WTC11 (cell line): ENCODE measurements at regions not wholly inside any gene's neighbourhood (a gene's known extent, or its start where the extent isn't known, plus 50 kb on each side); places are given as distances from the start of the nearest gene placed in this dataset.

Source experiments
- ATAC-seq: fragments of 200-7000 bp; cut with Tn5 transposase; 2 replicates; pipeline ENCODE4 v1.10.0; 2021; ENCODE audit warnings: mild to moderate bottlenecking, moderate library complexity
- CTCF ChIA-PET: fragments of 300-600 bp; sonication (Branson Sonifier 250); formaldehyde crosslinking; loops from one replicate; lab custom pipeline; 2021; ENCODE audit warnings: antibody characterized with exemption; lab: Charles Lee
- POLR2A ChIA-PET: fragments of 350-600 bp; sonication (Branson Sonifier 250); formaldehyde crosslinking; loops from one replicate; lab custom pipeline; 2021; ENCODE audit warnings: antibody characterized with exemption; lab: Charles Lee
- DNase-seq: peaks from one replicate; pipeline ENCODE4 v3.0.0; 2021; ENCODE audit warnings: low spot score
- H3K27ac Mint-ChIP-seq: 2 replicates; pipeline ENCODE4 v1.8.0; 2021; ENCODE audit warnings: mixed read lengths
- H3K27me3 Mint-ChIP-seq: 2 replicates; pipeline ENCODE4 v1.8.0; 2021; ENCODE audit warnings: low read depth, mild to moderate bottlenecking, moderate library complexity, mixed read lengths
- H3K36me3 Mint-ChIP-seq: 2 replicates; pipeline ENCODE4 v1.8.0; 2021; ENCODE audit warnings: mixed read lengths
- H3K4me1 Mint-ChIP-seq: 2 replicates; pipeline ENCODE4 v1.8.0; 2022; ENCODE audit warnings: mixed read lengths
- H3K4me3 Mint-ChIP-seq: 2 replicates; pipeline ENCODE4 v1.8.0; 2021; ENCODE audit warnings: mild to moderate bottlenecking, moderate library complexity, mixed read lengths
- H3K9me3 Mint-ChIP-seq: 2 replicates; pipeline ENCODE4 v1.8.0; 2021; ENCODE audit warnings: mixed read lengths
- ATF2 ChIP-seq: sonication (generic); formaldehyde crosslinking; IDR thresholded peaks from 2 replicates; pipeline ENCODE4 v1.8.1; 2022; ENCODE audit warnings: low read depth, missing genetic modification reagents, borderline replicate concordance
- ELF4 ChIP-seq: sonication (generic); formaldehyde crosslinking; IDR thresholded peaks from 2 replicates; pipeline ENCODE4 v1.8.1; 2022; ENCODE audit warnings: low read depth, mild to moderate bottlenecking, moderate library complexity, missing genetic modification reagents
- ERG ChIP-seq: fragments of 250-450 bp; sonication (Bioruptor Pico); IDR thresholded peaks from 2 replicates; pipeline ENCODE4 v1.8.0; 2021; ENCODE audit warnings: mild to moderate bottlenecking
- ESRRA ChIP-seq: sonication (generic); formaldehyde crosslinking; IDR thresholded peaks from 2 replicates; pipeline ENCODE4 v1.8.1; 2022; ENCODE audit warnings: mild to moderate bottlenecking, missing genetic modification reagents, borderline replicate concordance
- FOXP4 ChIP-seq: sonication (generic); formaldehyde crosslinking; IDR thresholded peaks from 2 replicates; pipeline ENCODE4 v1.8.0; 2022; ENCODE audit warnings: mild to moderate bottlenecking, missing genetic modification reagents
- NR3C1 ChIP-seq: sonication (generic); formaldehyde crosslinking; conservative IDR thresholded peaks from 2 replicates; pipeline ENCODE4 v1.8.1; 2023; ENCODE audit warnings: low read depth, mild to moderate bottlenecking, missing genetic modification reagents
- PRDM15 ChIP-seq: sonication (generic); formaldehyde crosslinking; IDR thresholded peaks from 2 replicates; pipeline ENCODE4 v1.8.0; 2022; ENCODE audit warnings: missing genetic modification reagents
- PREB ChIP-seq: sonication (generic); formaldehyde crosslinking; IDR thresholded peaks from 2 replicates; pipeline ENCODE4 v1.8.1; 2022; ENCODE audit warnings: mild to moderate bottlenecking, missing genetic modification reagents, moderate library complexity, borderline replicate concordance
- TEAD4 ChIP-seq: sonication (generic); formaldehyde crosslinking; IDR thresholded peaks from 2 replicates; pipeline ENCODE4 v1.8.0; 2022; ENCODE audit warnings: mild to moderate bottlenecking, missing genetic modification reagents

- POLR2A ChIA-PET: no interaction called here
- ATAC-seq: no peak
Measured at GRCh38 chrX:150258176-150258425, 105.0 kb upstream of the MAMLD1 start.

More at GRCh38 chrX:150258176-150258425, 105.0 kb upstream of the MAMLD1 start:
- H3K4me1 Mint-ChIP-seq: 0 out of 2 replicates have a peak, but pooled peaks cover 4% of the 10 kb centered on the region
- H3K4me3 Mint-ChIP-seq: no peak overlapping the region
- CTCF ChIA-PET: no interaction called here
- no peak for TF ChIP-seq PREB (CRISPR knock-in tag)
- TF ChIP-seq ESRRA (CRISPR knock-in tag): no peak
- TF ChIP-seq ATF2 (CRISPR knock-in tag): no peak
- TF ChIP-seq NR3C1 (CRISPR knock-in tag): no peak
- TF ChIP-seq FOXP4: no peak
- TF ChIP-seq ERG (CRISPR knock-in tag): no peak
- no peak for TF ChIP-seq ELF4
- no peak for TF ChIP-seq TEAD4 (CRISPR knock-in tag)
- TF ChIP-seq PRDM15: no peak
- TF ChIP-seq, all 79 proteins: peak for 0
- Mint-ChIP-seq H3K36me3 (no peaks in the 10 kb centered on the region), H3K9me3 (no peaks in the 10 kb centered on the region), H3K27ac (no peak overlapping the region), H3K27me3 (no peaks in the 10 kb centered on the region)
- no peak for DNase-seq
